SJSA1 (cell line): ENCODE measurements at regions not wholly inside any gene's neighbourhood (a gene's known extent, or its start where the extent isn't known, plus 50 kb on each side); places are given as distances from the start of the nearest gene placed in this dataset.

ENCODE experiments used
- DNase-seq, 2 experiments: peaks; one replicate each; pipeline ENCODE4 v3.0.0-alpha.2; 2015 to 2020; ENCODE audit warnings: low spot score in 2 of 2, low read depth in 1 of 2
- H3K27ac ChIP-seq: fragments of 250-450 bp; sonication (Bioruptor Pico); 2 replicates; pipeline ENCODE4 v1.5.1; 2020; ENCODE audit warnings: mild to moderate bottlenecking, moderate library complexity
- H3K27me3 ChIP-seq: fragments of 250-450 bp; sonication (Bioruptor Pico); replicated peaks from 2 replicates; pipeline ENCODE4 v1.5.1; 2020; ENCODE audit warnings: mild to moderate bottlenecking, moderate library complexity
- H3K36me3 ChIP-seq: fragments of 250-450 bp; sonication (Bioruptor Pico); 2 replicates; pipeline ENCODE4 v1.5.1; 2020; ENCODE audit warnings: mild to moderate bottlenecking
- H3K4me1 ChIP-seq: fragments of 250-450 bp; sonication (Bioruptor Pico); replicated peaks from 2 replicates; pipeline ENCODE4 v1.6.1; 2021; ENCODE audit warnings: mild to moderate bottlenecking
- H3K4me3 ChIP-seq: fragments of 250-450 bp; sonication (Bioruptor Pico); 2 replicates; pipeline ENCODE4 v1.5.1; 2020; ENCODE audit warnings: mild to moderate bottlenecking
- H3K9me3 ChIP-seq: fragments of 250-450 bp; sonication (Bioruptor Pico); replicated peaks from 2 replicates; pipeline ENCODE4 v1.5.1; 2020; ENCODE audit warnings: mild to moderate bottlenecking

DNA sequence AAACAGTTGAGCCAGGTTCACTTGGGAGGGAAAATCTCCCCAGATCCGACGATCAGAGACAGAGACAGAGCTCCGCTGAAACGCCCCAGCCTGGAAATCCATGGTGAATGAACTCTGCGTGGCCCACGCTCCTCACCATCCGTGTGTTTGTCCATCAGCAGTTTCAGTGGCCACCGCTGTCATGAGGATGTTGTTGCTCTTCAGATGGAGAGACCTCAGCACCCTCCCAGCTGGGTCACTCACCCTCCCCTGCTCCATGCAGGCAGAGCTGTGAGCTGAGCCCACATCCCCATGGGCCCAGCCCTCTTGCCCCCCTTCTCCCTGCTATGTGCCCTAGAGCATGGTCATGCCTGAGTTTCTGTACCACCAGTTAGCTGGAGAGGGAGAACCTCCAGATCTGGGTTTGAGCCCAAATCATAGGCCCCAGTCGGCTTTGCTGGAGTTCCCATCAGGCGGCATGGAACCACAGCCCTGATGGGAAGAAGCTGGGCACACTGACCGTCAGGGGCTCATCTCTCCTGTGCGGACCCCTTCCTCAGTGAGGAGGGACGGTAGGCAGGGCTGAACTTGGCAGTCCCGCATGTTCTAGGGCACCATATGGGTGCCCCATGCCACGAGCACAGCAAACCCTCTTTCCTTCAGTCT is 154.4 kb upstream of the COL5A1 start:
- H3K27ac ChIP-seq = no peak overlapping the region
- H3K27me3 ChIP-seq = no peaks in the 10 kb centered on the region
- no peaks in the 10 kb centered on the region for H3K9me3 ChIP-seq
- no peaks in the 10 kb centered on the region for H3K4me1 ChIP-seq
- DNase-seq = no peak
- no peak overlapping the region for H3K4me3 ChIP-seq
- H3K36me3 ChIP-seq = no peaks in the 10 kb centered on the region

DNA sequence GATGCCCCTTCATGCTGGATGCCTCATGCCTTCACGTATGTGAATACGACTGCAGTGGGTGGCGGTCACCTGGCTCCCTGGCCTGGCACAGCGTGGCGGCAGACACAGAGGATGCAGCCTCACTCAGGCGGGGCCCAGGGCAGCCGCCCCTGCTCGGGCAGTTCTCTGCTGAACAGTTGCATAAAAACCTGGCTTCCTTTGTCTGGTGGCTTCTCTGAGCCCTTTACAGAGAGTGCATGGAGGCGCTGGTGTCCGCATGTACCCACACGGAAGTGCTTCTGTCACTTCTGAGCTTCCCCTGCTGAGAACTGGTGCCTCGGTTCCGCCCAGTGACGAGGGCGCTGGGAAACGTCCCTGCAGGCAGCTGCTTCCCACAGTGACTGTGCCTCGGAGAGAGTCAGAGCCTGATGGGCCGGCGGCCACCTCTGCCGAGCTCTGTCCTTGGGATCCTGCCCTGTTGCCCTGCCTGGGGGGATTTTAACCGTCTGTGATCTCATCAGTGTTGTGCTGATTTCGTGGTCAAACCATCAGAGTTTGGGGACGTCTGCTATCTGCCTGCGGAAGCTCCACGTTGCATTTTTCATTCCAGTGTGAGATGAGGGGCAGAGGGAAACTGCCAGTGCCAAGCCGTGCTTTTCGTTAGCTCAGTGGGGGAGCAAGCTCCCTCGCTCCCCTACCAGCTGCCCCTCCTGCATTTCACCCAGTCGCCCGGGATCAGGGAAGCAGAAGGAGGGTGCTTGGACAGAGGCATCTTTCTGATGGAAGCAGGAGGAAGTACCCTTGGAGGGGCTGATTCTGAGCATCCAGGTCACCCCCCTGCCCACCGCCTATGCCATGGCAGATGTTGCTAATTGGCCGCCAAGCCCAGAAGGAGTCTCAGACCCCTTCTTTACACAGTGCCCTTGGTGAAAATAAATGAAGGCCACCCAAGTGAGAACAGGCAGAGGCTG is 153.0 kb upstream of the COL5A1 start:
- Histone ChIP-seq H3K36me3 (no peaks in the 10 kb centered on the region), H3K4me1 (no peaks in the 10 kb centered on the region), H3K4me3 (no peak overlapping the region), H3K27me3 (no peaks in the 10 kb centered on the region), H3K9me3 (no peaks in the 10 kb centered on the region), H3K27ac (no peak overlapping the region)
- peak in 1 of 2 experiments; percentile 31 for DNase-seq

DNA sequence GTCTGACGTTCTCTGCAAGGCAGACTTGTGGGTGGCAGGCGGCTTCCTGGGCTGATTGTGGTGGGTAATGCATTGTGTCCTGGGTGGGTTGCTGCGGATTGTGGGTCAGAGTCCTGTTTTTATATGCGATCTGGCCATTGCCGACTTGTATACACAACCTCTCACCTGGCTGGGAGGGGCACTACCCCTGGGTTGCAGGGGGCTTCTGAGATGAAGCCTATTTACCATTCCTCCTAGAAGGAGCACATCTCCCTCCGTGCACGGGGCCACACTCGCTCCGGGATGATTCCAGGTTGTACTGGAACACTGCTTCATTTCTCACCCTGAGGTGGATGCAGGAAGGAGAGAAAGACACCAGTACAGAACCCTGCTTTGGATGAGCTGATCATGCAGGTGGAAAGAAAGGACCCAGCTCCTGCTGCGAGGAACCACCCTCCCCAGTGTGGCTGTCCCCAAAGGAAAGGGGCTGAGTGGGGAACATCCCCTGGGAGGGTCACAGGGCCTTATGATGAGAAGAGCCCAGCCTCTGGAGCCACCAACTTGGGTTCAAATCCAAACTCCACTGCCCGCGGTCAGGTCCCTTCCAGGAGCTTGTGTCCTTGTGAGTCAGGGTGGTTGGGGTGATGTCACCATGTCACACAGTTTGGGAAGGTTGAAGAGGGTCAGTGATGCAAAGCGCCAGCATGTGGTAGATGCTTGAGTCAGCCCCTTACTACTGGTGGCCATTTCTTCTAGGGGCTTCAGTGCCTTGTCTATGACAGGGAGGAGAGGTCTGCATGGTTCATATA is 151.8 kb upstream of the COL5A1 start:
- DNase-seq = peak in 1 of 2 experiments; percentile 30
- Histone ChIP-seq H3K4me3 (no peak overlapping the region), H3K36me3 (no peaks in the 10 kb centered on the region), H3K4me1 (no peaks in the 10 kb centered on the region), H3K27ac (no peak overlapping the region), H3K27me3 (no peaks in the 10 kb centered on the region), H3K9me3 (no peaks in the 10 kb centered on the region)

DNA sequence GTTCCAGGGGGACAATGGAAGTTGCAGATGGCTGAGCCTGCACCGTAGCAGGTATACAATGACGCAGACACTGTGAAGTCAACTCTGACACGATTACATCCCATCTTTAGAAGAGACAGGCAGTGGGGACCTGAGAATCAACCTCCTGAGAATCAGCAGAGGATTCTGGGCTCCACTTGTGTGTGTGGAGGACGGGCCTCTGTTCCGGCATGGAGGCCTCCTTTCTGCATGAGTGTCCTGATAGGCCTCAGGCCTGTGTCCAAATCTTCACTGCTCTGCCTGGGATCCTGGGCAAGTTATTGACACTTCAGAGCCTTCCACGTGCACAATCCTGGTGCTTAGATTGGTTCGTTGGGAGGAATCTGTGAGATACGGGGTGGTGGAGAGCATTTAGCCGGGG is 151.2 kb upstream of the COL5A1 start:
- H3K4me1 ChIP-seq = no peaks in the 10 kb centered on the region
- H3K4me3 ChIP-seq = no peak overlapping the region
- H3K9me3 ChIP-seq = no peaks in the 10 kb centered on the region
- H3K27ac ChIP-seq = no peak overlapping the region
- H3K27me3 ChIP-seq = no peaks in the 10 kb centered on the region
- DNase-seq = no peak
- no peaks in the 10 kb centered on the region for H3K36me3 ChIP-seq

DNA sequence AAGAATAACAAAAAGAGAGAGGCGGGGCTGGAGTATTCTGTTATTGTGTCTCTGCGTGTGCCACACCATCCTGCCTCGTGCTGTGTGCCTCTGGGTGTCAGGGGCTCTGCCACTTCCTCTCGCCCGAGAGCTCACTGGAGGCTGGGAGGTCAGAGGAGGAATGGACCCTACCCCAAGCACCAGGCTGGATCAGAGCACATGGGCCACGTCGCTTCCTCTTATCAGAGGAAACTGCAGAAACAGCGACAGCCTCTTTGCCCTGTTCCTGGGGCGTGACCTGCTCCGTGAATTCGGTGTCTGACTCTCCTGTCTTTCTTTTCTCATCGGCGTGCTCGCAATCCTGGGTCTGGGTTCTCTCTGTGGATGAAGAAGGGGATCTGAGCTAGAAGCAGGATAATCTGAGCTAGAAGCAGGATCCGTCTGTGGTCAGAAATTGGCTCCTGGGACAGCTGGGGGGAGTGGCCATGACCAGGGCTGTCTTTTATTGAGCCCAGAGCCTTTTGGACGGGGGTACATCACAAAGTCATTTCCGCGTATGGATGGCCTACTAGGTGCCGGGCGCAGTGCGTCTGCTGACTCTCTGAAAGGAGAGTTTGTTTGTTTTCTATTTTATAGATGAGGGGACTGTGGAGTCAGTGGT is 150.3 kb upstream of the COL5A1 start:
- Histone ChIP-seq H3K36me3 (no peaks in the 10 kb centered on the region), H3K27me3 (no peaks in the 10 kb centered on the region), H3K4me3 (no peak overlapping the region), H3K27ac (no peak overlapping the region), H3K4me1 (peaks cover 4% of the 10 kb centered on the region), H3K9me3 (no peaks in the 10 kb centered on the region)
- no peak for DNase-seq

DNA sequence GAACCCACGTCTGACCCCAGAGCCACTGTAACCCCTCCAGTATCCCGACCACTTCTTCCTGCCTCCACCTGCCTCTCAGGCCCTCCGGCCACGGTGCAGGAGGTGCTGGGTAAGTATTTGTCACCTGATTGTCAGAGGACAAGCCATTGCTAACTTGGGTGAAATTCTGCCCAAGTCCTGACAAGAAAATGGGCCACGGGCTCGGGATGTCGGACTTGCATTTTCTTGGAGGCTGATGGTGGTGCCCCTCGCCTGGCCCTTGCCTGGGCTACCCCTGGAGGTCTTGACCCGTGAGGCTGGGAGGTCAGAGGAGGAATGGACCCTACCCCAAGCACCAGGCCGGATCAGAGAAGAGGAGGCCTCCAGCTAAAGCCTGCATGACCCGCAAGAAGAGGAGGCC is 149.7 kb upstream of the COL5A1 start:
- no peak for DNase-seq
- no peaks in the 10 kb centered on the region for H3K36me3 ChIP-seq
- no peaks in the 10 kb centered on the region for H3K9me3 ChIP-seq
- H3K27me3 ChIP-seq = no peaks in the 10 kb centered on the region
- peaks cover 10% of the 10 kb centered on the region for H3K4me1 ChIP-seq
- H3K4me3 ChIP-seq = no peak overlapping the region
- H3K27ac ChIP-seq = no peak overlapping the region

DNA sequence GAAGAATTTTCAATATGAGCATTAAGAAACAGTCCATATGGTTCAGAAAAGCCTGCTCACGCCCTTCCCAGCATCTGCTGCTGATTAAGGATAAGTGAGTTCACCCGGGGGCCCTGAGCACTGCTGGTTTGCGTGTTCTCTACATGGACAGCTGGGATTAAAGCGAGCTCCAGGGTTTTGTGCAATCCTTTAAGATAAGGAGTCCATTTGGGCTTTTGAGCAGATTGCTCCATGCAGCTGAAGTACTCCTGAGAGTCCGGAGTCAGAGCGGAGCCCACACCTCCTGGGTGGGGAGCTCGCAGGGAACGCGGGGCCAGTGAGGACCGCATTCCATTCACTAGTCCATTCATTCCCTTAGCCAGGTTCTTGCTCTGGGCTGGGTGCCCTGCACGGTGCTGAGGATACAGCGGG is 149.3 kb upstream of the COL5A1 start:
- no peak overlapping the region for H3K27ac ChIP-seq
- no peak for DNase-seq

DNA sequence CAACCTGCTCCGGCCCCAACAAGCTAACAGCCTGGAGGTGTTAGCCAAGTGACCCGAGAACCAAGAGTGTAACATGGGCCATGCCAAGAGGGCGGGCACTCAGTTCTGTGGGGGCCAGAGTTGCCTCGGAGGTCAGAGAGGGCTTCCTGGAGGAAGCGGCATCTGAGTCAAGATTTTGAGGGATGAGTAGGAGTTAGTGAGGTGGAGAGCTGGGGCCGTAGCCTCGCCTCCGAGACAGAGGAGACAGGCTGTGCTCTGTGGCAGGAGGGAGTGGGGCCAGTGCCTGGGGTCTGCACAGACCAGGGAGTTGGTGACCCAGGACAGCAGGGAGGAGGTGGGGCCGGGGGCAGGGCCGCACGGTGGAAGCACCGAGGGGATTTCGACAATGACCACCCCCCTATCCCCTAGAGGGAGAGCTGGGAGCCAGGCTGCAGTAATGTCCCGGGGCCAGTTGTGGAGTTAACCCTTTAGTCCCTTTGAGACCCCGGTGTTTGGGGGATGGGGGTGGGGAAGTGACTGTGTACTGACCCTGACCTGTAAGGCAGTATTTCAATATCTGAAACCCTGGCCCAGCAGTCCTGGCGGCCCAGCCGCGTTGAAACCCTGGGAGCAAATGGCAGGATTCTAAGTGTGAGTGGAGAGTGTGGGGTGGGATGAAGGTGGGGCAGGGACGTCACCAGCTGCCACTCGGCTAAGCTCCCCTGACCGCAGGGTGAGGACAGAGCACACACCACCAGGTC is 148.7 kb upstream of the COL5A1 start:
- H3K9me3 ChIP-seq = no peaks in the 10 kb centered on the region
- H3K36me3 ChIP-seq = no peaks in the 10 kb centered on the region
- H3K4me1 ChIP-seq = peaks cover 20% of the 10 kb centered on the region
- H3K27me3 ChIP-seq = no peaks in the 10 kb centered on the region
- no peak overlapping the region for H3K27ac ChIP-seq
- no peak overlapping the region for H3K4me3 ChIP-seq
- DNase-seq = no peak

More for the DNA sequence above, 149.3 kb upstream of the COL5A1 start:
- Histone ChIP-seq H3K4me1 (peaks cover 14% of the 10 kb centered on the region), H3K36me3 (no peaks in the 10 kb centered on the region), H3K9me3 (no peaks in the 10 kb centered on the region), H3K27me3 (no peaks in the 10 kb centered on the region), H3K4me3 (no peak overlapping the region)

DNA sequence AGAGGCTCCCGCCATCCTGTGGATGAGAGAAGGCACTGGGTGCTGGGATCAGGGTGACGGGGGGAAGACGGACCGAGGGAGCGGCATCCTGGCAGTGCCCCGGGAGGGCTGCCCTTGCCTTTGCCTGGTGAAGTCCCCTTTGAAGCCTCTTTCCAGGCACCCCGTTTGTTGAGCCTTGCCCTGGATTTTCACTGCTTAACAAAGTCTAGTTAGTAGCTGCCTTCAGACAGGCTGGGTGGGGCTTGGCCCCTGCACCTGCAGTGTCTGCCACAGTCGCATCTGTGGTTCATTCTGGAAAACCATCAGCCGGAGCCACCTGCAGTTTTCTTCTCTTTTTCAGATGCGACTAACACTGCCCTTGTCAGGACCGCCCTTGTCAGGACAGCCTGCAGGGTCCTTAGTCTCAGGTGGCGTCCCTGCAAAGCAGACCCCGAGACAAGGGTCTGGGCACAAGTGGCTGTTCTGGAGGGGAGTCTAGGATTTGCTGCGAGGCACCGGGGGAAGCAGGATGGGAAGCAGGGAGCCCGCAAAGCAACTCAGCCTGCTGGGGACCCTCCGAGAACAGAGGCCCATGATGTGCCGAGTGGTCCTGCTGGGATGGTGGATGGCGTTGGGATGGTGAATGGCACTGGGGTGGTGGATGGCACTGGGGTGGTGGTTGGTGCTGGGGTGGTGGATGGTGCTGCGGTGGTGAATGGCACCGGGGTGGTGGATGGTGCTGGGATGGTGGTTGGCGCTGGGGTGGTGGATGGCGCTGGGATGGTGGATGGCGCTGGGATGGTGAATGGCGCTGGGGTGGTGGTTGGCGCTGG is 147.9 kb upstream of the COL5A1 start:
- Histone ChIP-seq H3K4me1 (peaks cover 27% of the 10 kb centered on the region), H3K9me3 (no peaks in the 10 kb centered on the region), H3K36me3 (no peaks in the 10 kb centered on the region), H3K27me3 (no peaks in the 10 kb centered on the region), H3K27ac (no peak overlapping the region), H3K4me3 (no peak overlapping the region)
- no peak for DNase-seq

DNA sequence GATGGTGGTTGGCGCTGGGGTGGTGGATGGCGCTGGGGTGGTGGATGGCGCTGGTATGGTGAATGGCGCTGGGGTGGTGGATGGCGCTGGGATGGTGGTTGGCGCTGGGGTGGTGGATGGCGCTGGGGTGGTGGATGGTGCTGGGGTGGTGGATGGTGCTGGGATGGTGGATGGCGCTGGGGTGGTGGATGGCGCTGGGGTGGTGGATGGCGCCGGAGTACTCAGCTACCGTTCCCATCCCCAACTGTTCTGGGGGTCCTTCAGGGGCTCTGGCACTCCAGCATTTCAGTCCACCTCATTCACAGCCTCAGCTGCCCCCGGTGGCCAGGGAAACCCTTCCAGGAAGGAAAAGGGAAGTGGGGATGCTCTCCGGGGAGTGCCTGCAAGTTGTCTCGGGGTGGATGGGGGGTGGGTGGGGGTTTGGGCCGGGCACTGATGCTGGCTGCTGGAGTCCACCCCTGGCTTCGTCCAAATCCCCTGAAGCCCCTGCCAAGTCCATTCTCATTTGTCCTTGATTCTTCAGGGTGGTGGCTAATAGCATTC is 147.3 kb upstream of the COL5A1 start:
- H3K27me3 ChIP-seq = no peaks in the 10 kb centered on the region
- H3K27ac ChIP-seq = no peak overlapping the region
- peaks cover 27% of the 10 kb centered on the region for H3K4me1 ChIP-seq
- H3K4me3 ChIP-seq = no peak overlapping the region
- H3K9me3 ChIP-seq = no peaks in the 10 kb centered on the region
- DNase-seq = no peak
- H3K36me3 ChIP-seq = no peaks in the 10 kb centered on the region

DNA sequence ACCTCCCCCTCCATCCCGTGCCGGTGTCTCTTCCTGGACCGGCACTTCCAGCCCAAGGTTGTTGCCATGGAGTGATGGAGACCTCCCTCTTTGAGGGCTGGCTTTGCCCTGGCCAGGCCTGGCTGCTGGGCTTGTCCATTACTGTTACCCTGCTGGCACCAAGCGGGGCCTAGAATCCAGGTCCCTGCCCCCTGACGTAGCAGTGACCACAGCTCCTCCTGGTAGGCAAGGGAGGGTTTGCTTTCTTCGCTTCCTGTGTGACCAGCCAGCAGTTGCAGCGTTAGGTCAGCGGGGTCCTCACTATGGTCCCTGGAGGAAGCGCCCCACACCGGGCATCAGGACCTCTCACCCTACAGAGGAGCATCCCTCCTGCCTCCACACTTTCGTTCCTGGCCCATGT is 146.7 kb upstream of the COL5A1 start:
- Histone ChIP-seq H3K4me1 (peaks cover 27% of the 10 kb centered on the region), H3K27ac (no peak overlapping the region), H3K36me3 (no peaks in the 10 kb centered on the region), H3K4me3 (no peak overlapping the region), H3K27me3 (no peaks in the 10 kb centered on the region), H3K9me3 (no peaks in the 10 kb centered on the region)
- DNase-seq = no peak

DNA sequence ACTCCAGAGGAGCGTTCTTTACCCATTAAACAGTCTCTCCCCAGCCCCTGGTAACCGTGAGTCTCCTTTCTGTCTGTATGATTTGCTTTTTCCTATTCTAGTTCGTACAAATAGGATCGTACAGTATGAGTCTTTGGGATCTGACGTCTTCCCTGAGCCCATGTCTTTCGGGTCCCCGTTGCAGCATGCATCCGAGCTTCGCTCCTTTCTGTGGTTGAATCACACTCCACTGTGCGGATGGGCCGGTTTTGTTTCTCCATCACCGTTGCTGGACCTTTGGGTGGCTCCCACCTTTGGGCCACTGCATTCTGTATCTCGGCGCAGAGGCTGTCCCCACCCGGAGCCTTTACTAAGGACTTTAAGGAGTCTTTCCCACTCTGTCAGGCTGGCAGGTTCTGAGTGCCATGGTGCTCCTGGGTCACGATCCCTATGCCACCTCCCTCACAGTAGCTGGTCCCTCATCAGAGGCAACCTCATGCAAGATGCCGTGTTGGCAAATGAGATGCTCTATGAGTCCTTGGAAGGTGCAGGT is 145.7 kb upstream of the COL5A1 start:
- no peak for DNase-seq
- Histone ChIP-seq H3K4me3 (no peak overlapping the region), H3K9me3 (no peaks in the 10 kb centered on the region), H3K4me1 (peaks cover 27% of the 10 kb centered on the region), H3K27me3 (no peaks in the 10 kb centered on the region), H3K36me3 (no peaks in the 10 kb centered on the region), H3K27ac (no peak overlapping the region)
